OCI-LY1 (cell line): ENCODE measurements at regions not wholly inside any gene's neighbourhood (a gene's known extent, or its start where the extent isn't known, plus 50 kb on each side); places are given as distances from the start of the nearest gene placed in this dataset.

Experiments
- H2AFZ ChIP-seq: fragments of 200-600 bp; sonication (generic), shearing (Covaris generic); 2 replicates; pipeline ENCODE4 v1.6.0; 2014; ENCODE audit warnings: antibody characterized with exemption, mild to moderate bottlenecking, low read length
- H3F3A ChIP-seq: fragments of 200-600 bp; sonication (generic), shearing (Covaris generic); 2 replicates; pipeline ENCODE4 v1.6.0; 2014; ENCODE audit warnings: mild to moderate bottlenecking, antibody characterized with exemption, low read length, moderate library complexity; ENCODE audit not compliant: insufficient read depth
- H3K27ac ChIP-seq: fragments of 200-600 bp; sonication (generic); 2 replicates; pipeline ENCODE4 v1.5.1; 2014; ENCODE audit warnings: low read length, mixed run types, mild to moderate bottlenecking, low read depth; ENCODE audit not compliant: poor library complexity, severe bottlenecking
- H3K27me3 ChIP-seq: fragments of 200-600 bp; sonication (generic); 2 replicates; pipeline ENCODE4 v1.6.0; 2014; ENCODE audit warnings: antibody characterized with exemption, mild to moderate bottlenecking, low read length, moderate library complexity; ENCODE audit not compliant: insufficient read depth
- H3K36me3 ChIP-seq: fragments of 200-600 bp; sonication (generic); 2 replicates; pipeline ENCODE4 v1.6.1; 2014; ENCODE audit warnings: mild to moderate bottlenecking, antibody characterized with exemption, low read length, moderate library complexity, mixed read lengths; ENCODE audit not compliant: insufficient read depth
- H3K4me1 ChIP-seq: fragments of 200-600 bp; sonication (generic); 2 replicates; pipeline ENCODE4 v1.5.1; 2014; ENCODE audit warnings: mild to moderate bottlenecking, low read length, moderate library complexity; ENCODE audit not compliant: insufficient read depth, severe bottlenecking
- H3K4me2 ChIP-seq: fragments of 200-600 bp; sonication (generic), shearing (Covaris generic); 2 replicates; pipeline ENCODE4 v1.6.1; 2014; ENCODE audit warnings: low read length
- H3K4me3 ChIP-seq: fragments of 200-600 bp; sonication (generic); 2 replicates; pipeline ENCODE4 v1.5.1; 2014; ENCODE audit warnings: low read length, low read depth, mild to moderate bottlenecking, mixed read lengths; ENCODE audit not compliant: poor library complexity, severe bottlenecking
- H3K79me2 ChIP-seq: fragments of 200-600 bp; shearing (Covaris generic); 2 replicates; pipeline ENCODE4 v1.6.1; 2016; ENCODE audit warnings: mixed run types, low read length, mixed read lengths; ENCODE audit not compliant: insufficient read depth
- H3K9ac ChIP-seq: fragments of 200-600 bp; sonication (generic), shearing (Covaris generic); 2 replicates; pipeline ENCODE4 v1.6.1; 2014; ENCODE audit warnings: mild to moderate bottlenecking, low read length, mixed read lengths
- H3K9me2 ChIP-seq: fragments of 200-600 bp; sonication (generic), shearing (Covaris generic); 2 replicates; pipeline ENCODE4 v1.6.1; 2014; ENCODE audit warnings: low read depth, mild to moderate bottlenecking, low read length, mixed read lengths
- H3K9me3 ChIP-seq: fragments of 200-600 bp; shearing (Covaris generic); 2 replicates; pipeline ENCODE4 v1.6.1; 2014; ENCODE audit warnings: low read length, mixed read lengths
- H4K20me1 ChIP-seq: fragments of 200-600 bp; sonication (generic), shearing (Covaris generic); 2 replicates; pipeline ENCODE4 v1.6.0; 2016; ENCODE audit warnings: mild to moderate bottlenecking, low read length; ENCODE audit not compliant: insufficient read depth
- CTCF ChIP-seq: fragments of 200-600 bp; sonication (generic), shearing (Covaris generic); IDR thresholded peaks from 2 replicates; pipeline ENCODE4 v1.5.1; 2017; ENCODE audit warnings: mild to moderate bottlenecking, antibody characterized with exemption, low read length, moderate library complexity, mixed read lengths
- EZH2 ChIP-seq: fragments of 200-600 bp; sonication (generic), shearing (Covaris generic); IDR thresholded peaks from 2 replicates; pipeline ENCODE4 v1.8.0; 2017; ENCODE audit warnings: borderline replicate concordance, mixed run types, mild to moderate bottlenecking, antibody characterized with exemption, low read length, moderate library complexity, mixed read lengths

DNA sequence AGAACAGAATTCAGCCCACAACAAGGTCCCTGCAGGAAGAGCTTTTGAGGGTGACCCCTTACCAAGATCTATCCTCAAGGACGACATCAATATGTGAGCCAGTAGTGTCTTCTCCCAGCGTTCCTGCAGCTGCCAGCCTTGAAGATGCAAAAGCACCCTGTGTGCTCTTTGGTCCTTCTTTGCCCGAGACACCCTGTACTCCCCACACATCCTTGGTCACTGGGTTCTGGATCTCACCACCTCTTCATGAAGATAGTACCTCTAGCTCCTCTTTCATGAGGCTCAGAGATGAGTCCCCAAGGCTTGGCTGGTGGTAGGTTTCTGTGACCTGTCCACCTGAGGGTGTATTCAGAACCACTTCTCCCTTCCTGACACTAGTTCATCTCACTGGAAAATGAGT lies 259.6 kb upstream of the FOXQ1 start:
- Histone ChIP-seq H3K36me3 (no peaks in the 10 kb centered on the region), H3K9ac (no peak overlapping the region), H3K4me1 (no peaks in the 10 kb centered on the region), H3K79me2 (no peaks in the 10 kb centered on the region), H3K27ac (no peak overlapping the region), H3K9me3 (no peaks in the 10 kb centered on the region), H2AFZ (no peak overlapping the region), H4K20me1 (no peaks in the 10 kb centered on the region), H3F3A (no peaks in the 10 kb centered on the region), H3K9me2 (no peaks in the 10 kb centered on the region), H3K4me3 (no peak overlapping the region), H3K4me2 (no peak overlapping the region), H3K27me3 (0 out of 2 replicates have a peak, but pooled peaks cover 5% of the 10 kb centered on the region)
- no peak for TF ChIP-seq CTCF
- no peak for TF ChIP-seq EZH2

DNA sequence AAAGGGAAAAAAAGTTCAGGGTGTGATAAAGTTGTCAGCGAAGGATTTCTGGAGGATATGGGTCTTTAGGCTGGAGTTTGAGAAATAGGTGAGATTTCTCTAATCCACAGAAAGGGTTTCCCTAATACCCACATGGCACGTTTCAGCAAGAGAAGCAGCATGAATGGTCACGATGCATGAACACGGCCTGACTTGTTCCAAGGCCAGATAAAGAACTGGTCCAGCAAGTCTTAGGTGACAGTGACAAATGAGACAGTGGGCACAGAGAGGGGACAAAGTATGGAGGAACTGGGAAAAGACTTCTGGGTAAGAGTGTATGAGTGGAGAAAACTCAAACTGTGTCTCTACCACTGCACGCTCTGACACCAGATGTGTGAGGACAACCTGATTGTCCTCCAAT lies 262.0 kb upstream of the FOXQ1 start:
- no peaks in the 10 kb centered on the region for H3K4me1 ChIP-seq
- no peak overlapping the region for H2AFZ ChIP-seq
- 0 out of 2 replicates have a peak, but pooled peaks cover 5% of the 10 kb centered on the region for H3K27me3 ChIP-seq
- no peak overlapping the region for H3K4me2 ChIP-seq
- H3F3A ChIP-seq, result no peaks in the 10 kb centered on the region
- H3K36me3 ChIP-seq, result no peaks in the 10 kb centered on the region
- no peaks in the 10 kb centered on the region for H3K79me2 ChIP-seq
- no peak overlapping the region for H3K4me3 ChIP-seq
- H3K9me2 ChIP-seq, result no peaks in the 10 kb centered on the region
- no peak overlapping the region for H3K9ac ChIP-seq
- no peak for TF ChIP-seq CTCF
- TF ChIP-seq EZH2, result no peak
- H4K20me1 ChIP-seq, result no peaks in the 10 kb centered on the region
- H3K9me3 ChIP-seq, result no peaks in the 10 kb centered on the region
- no peak overlapping the region for H3K27ac ChIP-seq

DNA sequence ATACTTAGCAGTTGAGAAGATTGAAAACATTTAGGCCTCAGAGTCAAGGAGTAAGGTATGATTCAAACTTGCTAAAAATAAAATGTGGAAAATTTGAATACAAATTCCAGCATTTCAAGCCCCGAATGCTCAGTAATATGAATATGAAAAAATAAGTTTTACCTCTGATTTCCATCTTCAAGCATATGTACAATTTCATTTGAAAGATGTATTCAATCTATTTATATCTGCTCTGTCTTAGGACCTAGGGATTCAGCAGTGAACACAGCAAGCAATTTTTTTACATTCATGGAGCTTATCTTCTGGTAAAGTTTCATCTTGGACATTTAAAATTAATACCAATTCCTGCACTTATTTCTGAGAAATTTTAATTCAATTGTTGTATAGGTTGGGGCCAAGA lies 262.7 kb upstream of the FOXQ1 start:
- no peaks in the 10 kb centered on the region for H3K36me3 ChIP-seq
- no peak overlapping the region for H3K9ac ChIP-seq
- no peak overlapping the region for H3K27ac ChIP-seq
- no peaks in the 10 kb centered on the region for H3K4me1 ChIP-seq
- 0 out of 2 replicates have a peak, but pooled peaks cover 5% of the 10 kb centered on the region for H3K27me3 ChIP-seq
- no peaks in the 10 kb centered on the region for H3K9me3 ChIP-seq
- H3K4me3 ChIP-seq, result no peak overlapping the region
- no peaks in the 10 kb centered on the region for H3K9me2 ChIP-seq
- no peaks in the 10 kb centered on the region for H3F3A ChIP-seq
- TF ChIP-seq EZH2 (no peak), CTCF (no peak)
- H2AFZ ChIP-seq, result no peak overlapping the region
- no peaks in the 10 kb centered on the region for H3K79me2 ChIP-seq
- no peak overlapping the region for H3K4me2 ChIP-seq
- no peaks in the 10 kb centered on the region for H4K20me1 ChIP-seq
